PFSK-1 (cell line): ENCODE measurements at regions not wholly inside any gene's neighbourhood (a gene's known extent, or its start where the extent isn't known, plus 50 kb on each side); places are given as distances from the start of the nearest gene placed in this dataset.

ENCODE experiments used
- FOXP2 ChIP-seq: optimal IDR thresholded peaks from 2 replicates; pipeline ENCODE3; 2011; ENCODE audit warnings: borderline replicate concordance, control low read depth, inconsistent platforms; ENCODE audit not compliant: insufficient read depth; ENCODE audit errors: extremely low read length, extremely low read depth
- POLR2AphosphoS5 ChIP-seq: IDR thresholded peaks from 2 replicates; pipeline ENCODE4 v1.6.1; 2012; ENCODE audit warnings: low read depth, mild to moderate bottlenecking, control low read depth, low read length, moderate library complexity
- SIN3A ChIP-seq: IDR thresholded peaks from 2 replicates; pipeline ENCODE4 v1.6.1; 2012; ENCODE audit warnings: mild to moderate bottlenecking, low read length, moderate library complexity, borderline replicate concordance; ENCODE audit not compliant: insufficient read depth
- TAF1 ChIP-seq: IDR thresholded peaks from 2 replicates; pipeline ENCODE4 v1.6.1; 2012; ENCODE audit warnings: low read length, control low read depth, borderline replicate concordance; ENCODE audit not compliant: insufficient read depth
- TF ChIP-seq, protein P1 (sequence below), 2 experiments: IDR thresholded peaks; 2 replicates each; pipeline versions ENCODE4 v1.6.1 to v1.8.0; 2011 to 2012; ENCODE audit warnings: low read depth in 2 of 2, low read length in 2 of 2, control low read depth in 1 of 2, inconsistent platforms in 1 of 2, mild to moderate bottlenecking in 1 of 2, moderate library complexity in 1 of 2; ENCODE audit not compliant: insufficient read depth in 1 of 2

DNA sequence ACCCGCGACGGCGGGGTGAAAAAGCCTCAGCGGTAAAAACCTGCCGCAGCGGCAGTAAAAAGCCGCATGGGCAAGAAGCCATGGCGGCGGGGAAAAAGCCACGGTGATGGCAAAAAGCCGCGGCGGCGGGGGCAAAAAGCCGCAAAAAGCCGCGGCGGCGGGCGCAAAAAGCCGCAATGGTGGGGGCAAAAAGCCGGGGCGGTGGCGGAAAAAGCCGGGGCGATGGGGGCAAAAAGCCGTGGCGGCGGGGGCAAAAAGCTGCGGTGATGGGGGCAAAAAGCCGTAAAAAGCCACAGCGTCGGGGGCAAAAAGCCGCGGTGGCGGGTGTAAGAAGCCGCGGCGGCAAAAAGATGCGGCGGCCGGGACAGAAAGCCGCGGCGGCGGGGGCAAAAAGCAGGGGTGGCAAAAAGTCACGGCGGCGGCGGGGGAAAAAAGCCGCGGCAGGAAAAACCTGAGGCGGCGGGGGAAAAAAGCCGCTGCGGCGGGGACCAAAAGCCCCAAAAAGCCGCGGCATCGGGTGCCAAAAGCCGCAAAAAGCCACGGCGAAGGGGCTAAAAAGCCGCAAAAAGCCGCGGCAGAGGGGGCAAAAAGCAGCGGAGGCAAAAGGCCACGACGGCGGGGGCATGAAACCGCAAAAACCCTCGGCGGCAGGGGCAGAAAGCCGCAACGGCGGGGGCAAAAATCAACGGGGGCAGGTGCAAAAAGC lies 488.5 kb downstream of the ZNF33B start:
- no peak for TF ChIP-seq POLR2AphosphoS5
- TF ChIP-seq, protein P1, sequence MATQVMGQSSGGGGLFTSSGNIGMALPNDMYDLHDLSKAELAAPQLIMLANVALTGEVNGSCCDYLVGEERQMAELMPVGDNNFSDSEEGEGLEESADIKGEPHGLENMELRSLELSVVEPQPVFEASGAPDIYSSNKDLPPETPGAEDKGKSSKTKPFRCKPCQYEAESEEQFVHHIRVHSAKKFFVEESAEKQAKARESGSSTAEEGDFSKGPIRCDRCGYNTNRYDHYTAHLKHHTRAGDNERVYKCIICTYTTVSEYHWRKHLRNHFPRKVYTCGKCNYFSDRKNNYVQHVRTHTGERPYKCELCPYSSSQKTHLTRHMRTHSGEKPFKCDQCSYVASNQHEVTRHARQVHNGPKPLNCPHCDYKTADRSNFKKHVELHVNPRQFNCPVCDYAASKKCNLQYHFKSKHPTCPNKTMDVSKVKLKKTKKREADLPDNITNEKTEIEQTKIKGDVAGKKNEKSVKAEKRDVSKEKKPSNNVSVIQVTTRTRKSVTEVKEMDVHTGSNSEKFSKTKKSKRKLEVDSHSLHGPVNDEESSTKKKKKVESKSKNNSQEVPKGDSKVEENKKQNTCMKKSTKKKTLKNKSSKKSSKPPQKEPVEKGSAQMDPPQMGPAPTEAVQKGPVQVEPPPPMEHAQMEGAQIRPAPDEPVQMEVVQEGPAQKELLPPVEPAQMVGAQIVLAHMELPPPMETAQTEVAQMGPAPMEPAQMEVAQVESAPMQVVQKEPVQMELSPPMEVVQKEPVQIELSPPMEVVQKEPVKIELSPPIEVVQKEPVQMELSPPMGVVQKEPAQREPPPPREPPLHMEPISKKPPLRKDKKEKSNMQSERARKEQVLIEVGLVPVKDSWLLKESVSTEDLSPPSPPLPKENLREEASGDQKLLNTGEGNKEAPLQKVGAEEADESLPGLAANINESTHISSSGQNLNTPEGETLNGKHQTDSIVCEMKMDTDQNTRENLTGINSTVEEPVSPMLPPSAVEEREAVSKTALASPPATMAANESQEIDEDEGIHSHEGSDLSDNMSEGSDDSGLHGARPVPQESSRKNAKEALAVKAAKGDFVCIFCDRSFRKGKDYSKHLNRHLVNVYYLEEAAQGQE (IDR thresholded peaks at IDR 0.05; ENCODE audit: insufficient read depth in 1 of 2, low read depth in 2 of 2, low read length in 2 of 2), result no peak
- TF ChIP-seq FOXP2, result no peak
- TF ChIP-seq SIN3A, result no peak
- TF ChIP-seq TAF1, result no peak

DNA sequence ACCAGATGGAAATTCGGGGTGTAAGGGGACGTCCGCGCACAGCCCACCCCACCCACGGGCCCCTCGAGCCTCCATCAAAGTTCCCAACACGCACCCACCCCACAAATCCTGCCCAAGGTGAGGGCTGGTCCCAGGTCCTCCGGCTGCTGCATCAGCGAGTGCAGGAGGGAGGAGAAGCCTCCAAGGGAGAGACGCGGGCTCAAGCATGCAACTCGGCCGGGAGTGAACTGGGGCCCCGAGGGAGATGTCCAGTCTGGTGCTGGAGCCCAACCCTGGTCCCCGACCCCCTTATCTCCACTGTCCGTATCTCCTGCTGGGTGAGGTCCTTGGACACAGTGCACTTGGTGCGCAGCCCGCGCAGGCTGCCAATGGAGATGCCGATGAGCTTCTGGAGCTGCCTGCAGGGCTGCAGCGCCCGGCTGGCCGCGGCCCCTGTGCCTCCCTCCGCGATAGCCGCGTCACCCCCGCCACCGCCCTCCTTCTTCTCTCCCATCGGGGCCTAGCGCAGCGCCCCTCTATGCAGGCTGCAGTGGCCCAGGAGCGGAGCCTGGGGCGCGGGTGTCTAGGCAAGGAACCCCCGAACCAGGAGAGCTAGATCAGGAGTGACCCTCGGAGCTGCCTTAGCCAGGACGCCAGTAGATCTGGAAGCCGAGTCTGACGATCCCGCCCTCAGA lies 489.2 kb downstream of the ZNF33B start:
- no peak for TF ChIP-seq TAF1
- TF ChIP-seq SIN3A, result no peak
- TF ChIP-seq POLR2AphosphoS5, result no peak
- no peak for TF ChIP-seq FOXP2
- TF ChIP-seq, protein P1 (IDR thresholded peaks at IDR 0.05; ENCODE audit: insufficient read depth in 1 of 2, low read depth in 2 of 2, low read length in 2 of 2), result no peak

DNA sequence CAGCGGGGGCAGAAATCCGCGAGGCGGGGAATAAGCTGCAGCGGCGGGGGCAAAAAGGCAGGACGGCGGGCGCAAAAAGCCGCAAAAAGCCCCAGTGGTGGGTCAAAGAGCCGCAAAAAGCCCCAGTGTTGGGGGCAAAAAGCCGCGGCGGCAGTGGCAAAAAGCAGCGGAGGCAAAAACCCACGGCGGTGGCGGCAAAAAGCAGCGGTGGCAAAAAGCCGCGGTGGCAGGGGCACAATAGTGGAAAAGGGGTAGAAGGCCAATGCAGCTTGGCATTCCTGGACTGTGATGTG lies 525.3 kb downstream of the ZNF33B start:
- no peak for TF ChIP-seq FOXP2
- no peak for TF ChIP-seq SIN3A
- no peak for TF ChIP-seq TAF1
- TF ChIP-seq, protein P1 (IDR thresholded peaks at IDR 0.05; ENCODE audit: insufficient read depth in 1 of 2, low read depth in 2 of 2, low read length in 2 of 2), result no peak
- no peak for TF ChIP-seq POLR2AphosphoS5

DNA sequence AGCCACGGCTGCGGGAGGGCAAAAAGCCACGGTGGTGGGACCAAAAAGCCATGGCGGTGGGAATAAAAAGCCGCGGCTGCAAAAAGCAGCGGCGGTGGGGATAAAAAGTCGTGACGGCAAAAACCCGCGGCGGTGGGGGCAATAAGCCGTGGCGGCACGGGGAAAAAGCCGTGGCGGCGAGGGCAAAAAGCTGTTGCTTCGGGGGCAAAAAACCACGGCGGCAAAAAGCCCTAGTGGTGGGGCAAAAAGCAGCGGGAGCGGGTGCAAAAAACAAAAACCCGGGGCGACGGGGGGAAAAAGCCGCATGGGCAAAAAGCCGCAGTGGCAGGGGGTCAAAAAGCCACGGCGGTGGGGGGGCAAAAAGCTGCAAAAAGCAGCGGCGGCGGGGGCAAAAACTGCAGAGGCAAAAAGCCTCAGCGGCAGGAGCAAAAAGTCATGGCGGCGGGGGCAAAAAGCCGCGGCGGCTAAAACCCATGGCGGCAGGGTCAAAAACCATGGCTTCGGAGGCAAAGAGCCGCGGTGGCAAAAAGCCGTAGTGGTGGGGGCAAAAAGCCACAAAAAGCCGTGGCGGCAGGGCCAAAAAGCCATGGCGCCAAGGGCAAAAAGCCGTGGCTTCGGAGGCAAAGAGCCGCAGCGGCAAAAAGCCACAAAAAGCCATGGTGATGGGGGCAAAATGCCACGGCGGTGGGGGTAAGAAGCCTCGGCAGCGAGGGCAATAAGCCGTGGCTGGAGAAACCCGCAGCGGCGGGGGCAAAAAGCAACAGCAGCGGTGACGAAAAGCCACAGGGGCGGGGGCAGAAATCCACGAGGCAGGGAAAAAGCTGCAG lies 525.8 kb downstream of the ZNF33B start:
- TF ChIP-seq, protein P1 (IDR thresholded peaks at IDR 0.05; ENCODE audit: insufficient read depth in 1 of 2, low read depth in 2 of 2, low read length in 2 of 2), result no peak
- TF ChIP-seq POLR2AphosphoS5 (no peak), FOXP2 (no peak), SIN3A (no peak), TAF1 (no peak)
